ENCODE measurements at regions not wholly inside any gene's neighbourhood (a gene's known extent, or its start where the extent isn't known, plus 50 kb on each side); places are given as distances from the start of the nearest gene placed in this dataset.

- Histone ChIP-seq H4K20me1 (replicated peaks; ENCODE audit: insufficient read depth) (no peaks in the 10 kb centered on the region), H3K27ac (ENCODE audit: low read depth) (no peak overlapping the region), H3K36me3 (ENCODE audit: insufficient read depth) (no peaks in the 10 kb centered on the region), H3K4me1 (ENCODE audit: insufficient read depth) (peaks cover 8% of the 10 kb centered on the region; the same call in 1 of the 2 replicates), H3K4me2 (no peak overlapping the region), H3K4me3 (no peak overlapping the region), H3F3A (replicated peaks; ENCODE audit: low read depth) (no peaks in the 10 kb centered on the region), H2AFZ (no peak overlapping the region), H3K79me2 (replicated peaks; ENCODE audit: insufficient read depth) (no peaks in the 10 kb centered on the region), H3K27me3 (ENCODE audit: insufficient read depth) (no peaks in the 10 kb centered on the region), H3K9me2 (ENCODE audit: insufficient read depth) (no peaks in the 10 kb centered on the region)
- Mint-ChIP-seq H3K27me3 (ENCODE audit: insufficient read depth, low read depth, poor library complexity) (no peaks in the 10 kb centered on the region), H3K4me3 (no peak overlapping the region), H3K4me1 (no peaks in the 10 kb centered on the region), H3K9me3 (no peaks in the 10 kb centered on the region), H3K27ac (no peak overlapping the region), H3K36me3 (ENCODE audit: low read depth) (no peaks in the 10 kb centered on the region)
- no peak for TF ChIP-seq STAT1 (IDR thresholded peaks at IDR 0.05; ENCODE audit: unreplicated experiment)
- no peak for TF ChIP-seq CREB1 (CRISPR knock-in tag; IDR thresholded peaks at IDR 0.05; ENCODE audit: low read depth)
- TF ChIP-seq ZNF462 (CRISPR knock-in tag; IDR thresholded peaks at IDR 0.05) = no peak
- no peak for TF ChIP-seq ZNF114 (CRISPR knock-in tag; IDR thresholded peaks at IDR 0.05)
- no peak for TF ChIP-seq EZH2 (IDR thresholded peaks at IDR 0.05; ENCODE audit: low read depth, unreplicated experiment)
- TF ChIP-seq ETS1 (IDR thresholded peaks at IDR 0.05) = no peak
- TF ChIP-seq CTCF (conservative IDR thresholded peaks at IDR 0.05; ENCODE audit: low read depth in 2 of 2) = no peak
- no peak for TF ChIP-seq POLR2AphosphoS5 (IDR thresholded peaks at IDR 0.05; ENCODE audit: low read depth)
- TF ChIP-seq REST (IDR thresholded peaks at IDR 0.05; ENCODE audit: unreplicated experiment) = no peak
- no peak for TF ChIP-seq ZNF331 (CRISPR knock-in tag; IDR thresholded peaks at IDR 0.05; ENCODE audit: low read depth)
- TF ChIP-seq NANOG (IDR thresholded peaks at IDR 0.05; ENCODE audit: borderline replicate concordance) = no peak
- TF ChIP-seq JUNB (IDR thresholded peaks at IDR 0.05; ENCODE audit: unreplicated experiment) = no peak
- no peak for TF ChIP-seq EZH2phosphoT487 (IDR thresholded peaks at IDR 0.05; ENCODE audit: unreplicated experiment)
- ATAC-seq = no peak
- DNase-seq (ENCODE audit: low spot score) = no peak
Measured at GRCh38 chr6:126779331-126779730, 339.1 kb upstream of the RSPO3 start.
